HG03175 (cell line): ENCODE measurements at regions not wholly inside any gene's neighbourhood (a gene's known extent, or its start where the extent isn't known, plus 50 kb on each side); places are given as distances from the start of the nearest gene placed in this dataset.
"Not testable (repeated sequence)": the region's sequence is repeated elsewhere in the genome, so short reads cannot be mapped to it uniquely, and the experiment has no call there.

ENCODE experiments used
- ATAC-seq: cut with Tn5 transposase; IDR thresholded peaks from one replicate; pipeline ENCODE4 v1.9.1; 2021; ENCODE audit warnings: mild to moderate bottlenecking, moderate library complexity; ENCODE audit not compliant: unreplicated experiment

- ATAC-seq: no peak
These were observed 203.3 kb upstream of the LMCD1 start for GRCh38 chr3:8298021-8298954.

GRCh38 chr3:8301977-8302735 lies 199.5 kb upstream of the LMCD1 start:
- peak; percentile 49 for ATAC-seq

GRCh38 chr3:8303466-8303865 lies 198.2 kb upstream of the LMCD1 start:
- no peak for ATAC-seq

GRCh38 chr3:8305371-8305770 lies 196.3 kb upstream of the LMCD1 start:
- ATAC-seq: no peak

- no peak for ATAC-seq
These were observed 194.0 kb upstream of the LMCD1 start for GRCh38 chr3:8307545-8308110.

GRCh38 chr3:8311321-8311720 lies 190.3 kb upstream of the LMCD1 start:
- ATAC-seq: no peak

GRCh38 chr3:8312685-8313084 lies 188.9 kb upstream of the LMCD1 start:
- ATAC-seq: no peak

GRCh38 chr3:8313560-8314267 lies 187.9 kb upstream of the LMCD1 start:
- ATAC-seq: no peak

GRCh38 chr3:8315526-8315925 lies 186.1 kb upstream of the LMCD1 start:
- ATAC-seq: not testable (repeated sequence)

GRCh38 chr3:8317661-8318649 lies 183.7 kb upstream of the LMCD1 start:
- no peak for ATAC-seq

- no peak for ATAC-seq
These were observed 181.5 kb upstream of the LMCD1 start for GRCh38 chr3:8319935-8320634.

GRCh38 chr3:8320711-8321458 lies 180.7 kb upstream of the LMCD1 start:
- no peak for ATAC-seq

GRCh38 chr3:8324747-8325146 lies 176.9 kb upstream of the LMCD1 start:
- peak; percentile 71 for ATAC-seq

- ATAC-seq: no peak
These were observed 176.3 kb upstream of the LMCD1 start for GRCh38 chr3:8325306-8325705.

- ATAC-seq: not testable (repeated sequence)
These were observed 175.8 kb upstream of the LMCD1 start for GRCh38 chr3:8325833-8326232.

GRCh38 chr3:8327739-8328138 lies 173.9 kb upstream of the LMCD1 start:
- no peak for ATAC-seq

- no peak for ATAC-seq
These were observed 172.7 kb upstream of the LMCD1 start for GRCh38 chr3:8328967-8329366.

- no peak for ATAC-seq
These were observed 172.0 kb upstream of the LMCD1 start for GRCh38 chr3:8329598-8329997.
